H9 (cell line): ENCODE measurements at regions not wholly inside any gene's neighbourhood (a gene's known extent, or its start where the extent isn't known, plus 50 kb on each side); places are given as distances from the start of the nearest gene placed in this dataset. TPM values are rescaled to one million over a fixed set of nuclear protein-coding genes. Genes with fewer than 3 reads are reported as not detected.

Source experiments
- microRNA-seq: library from miRNA; unstranded; fragments of <30 nt; microRNA quantifications from one replicate; pipeline ENCODE4, GENCODE V29; 2020; ENCODE audit warnings: borderline microRNAs expressed

Small RNAs in the stretch of these regions (microRNA-seq; reads per million reads assigned to microRNA genes)
- not detected for gene MIR4436B2
